HFF-Myc (cell line): ENCODE measurements at regions not wholly inside any gene's neighbourhood (a gene's known extent, or its start where the extent isn't known, plus 50 kb on each side); places are given as distances from the start of the nearest gene placed in this dataset.
"Not testable (repeated sequence)": the region's sequence is repeated elsewhere in the genome, so short reads cannot be mapped to it uniquely, and the experiment has no call there.

ENCODE experiments used
- DNase-seq: peaks from one replicate; pipeline ENCODE4 v3.0.0-alpha.2; 2011; ENCODE audit warnings: low read depth; ENCODE audit errors: extremely low read depth
- H3K4me3 ChIP-seq: replicated peaks from 2 replicates; pipeline ENCODE4 v1.5.1; 2011; ENCODE audit warnings: low read depth, mild to moderate bottlenecking, control low read depth, low read length
- TF ChIP-seq, protein P1 (sequence below): IDR thresholded peaks from 2 replicates; pipeline ENCODE4 v1.5.1; 2012; ENCODE audit warnings: mild to moderate bottlenecking, low read depth, low read length, control low read depth; ENCODE audit errors: missing control alignments

DNA sequence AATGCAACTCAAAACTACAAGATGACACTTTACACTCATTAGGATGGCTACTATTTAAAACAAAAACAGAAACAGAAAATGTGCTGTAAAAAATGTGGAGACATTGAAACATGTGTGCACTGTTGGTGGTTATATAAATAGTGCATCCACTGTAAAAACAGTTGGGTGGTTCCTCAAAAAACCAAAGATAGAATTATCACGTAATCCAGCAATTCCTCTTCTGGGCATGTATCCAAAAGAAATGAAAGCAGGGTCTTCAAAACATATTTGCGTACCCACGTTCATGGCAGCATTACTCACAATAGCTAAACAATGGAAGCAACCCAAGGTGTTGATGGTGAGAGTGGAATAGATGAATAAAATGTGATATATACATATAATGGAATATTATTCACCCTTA, 967.2 kb downstream of the TRAM1L1 start:
- TF ChIP-seq, protein P1, sequence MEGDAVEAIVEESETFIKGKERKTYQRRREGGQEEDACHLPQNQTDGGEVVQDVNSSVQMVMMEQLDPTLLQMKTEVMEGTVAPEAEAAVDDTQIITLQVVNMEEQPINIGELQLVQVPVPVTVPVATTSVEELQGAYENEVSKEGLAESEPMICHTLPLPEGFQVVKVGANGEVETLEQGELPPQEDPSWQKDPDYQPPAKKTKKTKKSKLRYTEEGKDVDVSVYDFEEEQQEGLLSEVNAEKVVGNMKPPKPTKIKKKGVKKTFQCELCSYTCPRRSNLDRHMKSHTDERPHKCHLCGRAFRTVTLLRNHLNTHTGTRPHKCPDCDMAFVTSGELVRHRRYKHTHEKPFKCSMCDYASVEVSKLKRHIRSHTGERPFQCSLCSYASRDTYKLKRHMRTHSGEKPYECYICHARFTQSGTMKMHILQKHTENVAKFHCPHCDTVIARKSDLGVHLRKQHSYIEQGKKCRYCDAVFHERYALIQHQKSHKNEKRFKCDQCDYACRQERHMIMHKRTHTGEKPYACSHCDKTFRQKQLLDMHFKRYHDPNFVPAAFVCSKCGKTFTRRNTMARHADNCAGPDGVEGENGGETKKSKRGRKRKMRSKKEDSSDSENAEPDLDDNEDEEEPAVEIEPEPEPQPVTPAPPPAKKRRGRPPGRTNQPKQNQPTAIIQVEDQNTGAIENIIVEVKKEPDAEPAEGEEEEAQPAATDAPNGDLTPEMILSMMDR, result no peak
- no peak for DNase-seq
- H3K4me3 ChIP-seq, result no peak overlapping the region

- not testable (repeated sequence) for DNase-seq, H3K4me3 ChIP-seq
Observed at GRCh38 chr4:116112861-116113260, 972.5 kb downstream of the TRAM1L1 start.

DNA sequence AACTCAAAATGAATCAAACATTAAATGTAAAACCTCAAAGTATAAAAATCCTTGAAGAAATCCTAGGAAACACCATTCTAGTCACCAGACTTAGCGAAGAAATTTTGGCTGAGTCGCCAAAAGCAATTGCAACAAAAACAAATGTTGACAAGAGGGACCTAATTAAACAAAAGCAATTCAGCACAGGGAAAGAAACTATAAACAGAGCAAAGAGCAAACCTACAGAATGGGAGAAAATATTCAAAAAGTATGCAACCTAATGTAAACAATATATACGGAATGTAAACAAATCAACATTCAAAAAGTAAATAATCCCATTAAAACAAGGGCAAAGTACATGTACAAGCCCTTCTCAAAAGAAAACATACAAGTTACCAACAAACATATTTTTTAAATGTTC, 974.7 kb downstream of the TRAM1L1 start:
- H3K4me3 ChIP-seq, result no peak overlapping the region
- TF ChIP-seq, protein P1, result no peak
- DNase-seq, result no peak

DNA sequence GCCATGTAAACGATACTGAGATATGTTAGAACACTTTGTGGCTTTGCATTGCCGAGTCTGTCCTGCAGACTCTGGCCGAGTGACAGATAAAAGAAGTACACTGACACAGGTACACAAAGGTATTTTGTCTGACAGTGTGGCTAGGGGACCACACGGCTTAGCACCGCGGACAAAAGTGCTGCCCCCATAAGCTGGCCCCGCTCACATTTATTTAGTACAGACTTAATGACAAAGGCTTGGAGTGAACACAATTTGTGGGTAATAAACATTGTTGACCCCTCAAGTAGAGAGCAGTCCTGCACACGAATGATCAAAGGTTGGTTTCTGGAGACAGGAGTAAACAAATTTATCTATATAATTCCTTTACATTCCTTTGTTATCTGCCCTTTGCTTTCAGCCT, 976.8 kb downstream of the TRAM1L1 start:
- no peak for DNase-seq
- H3K4me3 ChIP-seq, result no peak overlapping the region
- TF ChIP-seq, protein P1, result no peak

- TF ChIP-seq, protein P1, result no peak
- DNase-seq, result no peak
- H3K4me3 ChIP-seq, result no peak overlapping the region
Observed at GRCh38 chr4:116101321-116101720, 984.1 kb downstream of the TRAM1L1 start.

GRCh38 chr4:116099596-116099995, 985.8 kb downstream of the TRAM1L1 start:
- no peak for DNase-seq
- no peak overlapping the region for H3K4me3 ChIP-seq
- TF ChIP-seq, protein P1, result no peak

DNA sequence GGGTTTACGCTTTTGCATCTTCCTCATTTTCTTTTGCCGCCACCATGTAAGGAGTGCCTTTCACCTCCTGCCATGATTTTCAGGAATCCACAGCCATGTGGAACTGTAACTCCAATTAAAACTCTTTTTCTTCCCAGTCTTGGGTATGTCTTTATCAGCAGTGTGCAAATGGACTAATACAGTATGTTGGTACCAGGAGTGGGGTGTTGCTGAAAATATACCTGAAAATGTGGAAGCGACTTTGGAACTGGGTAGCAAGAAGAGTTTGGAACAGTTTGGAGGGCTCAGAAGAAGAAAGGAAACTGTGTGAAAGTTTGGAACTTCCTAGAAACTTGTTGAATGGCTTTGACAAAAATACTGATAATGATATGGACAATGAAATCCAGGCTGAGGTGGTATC, 983.9 kb upstream of the NDST4 start:
- DNase-seq, H3K4me3 ChIP-seq: not testable (repeated sequence)

DNA sequence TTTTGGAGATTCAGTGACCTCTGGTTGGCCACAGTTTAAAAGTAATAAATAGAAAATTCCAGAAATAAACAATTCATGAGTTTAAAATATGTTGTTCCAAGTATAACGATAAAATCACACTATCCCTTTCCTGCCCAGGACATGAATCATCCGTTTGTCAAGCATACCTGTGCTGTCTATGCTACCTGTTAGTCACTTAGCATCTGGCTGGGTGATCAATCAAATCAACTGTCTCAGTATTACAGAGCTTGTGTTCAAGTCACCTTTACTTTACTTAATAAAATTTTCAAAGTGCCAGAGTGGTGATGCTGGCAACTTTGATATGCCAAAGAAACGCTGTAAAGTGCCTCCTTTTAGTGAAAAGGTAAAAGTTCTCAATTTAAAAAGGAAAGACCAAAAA, 979.5 kb upstream of the NDST4 start:
- TF ChIP-seq, protein P1, result no peak
- DNase-seq, result no peak

More for the DNA sequence above, 979.5 kb upstream of the NDST4 start:
- H3K4me3 ChIP-seq, result no peak overlapping the region
